ENCODE measurements at regions not wholly inside any gene's neighbourhood (a gene's known extent, or its start where the extent isn't known, plus 50 kb on each side); places are given as distances from the start of the nearest gene placed in this dataset.

- Histone ChIP-seq H3K27me3 (ENCODE audit: insufficient read depth, low read length) (no peaks in the 10 kb centered on the region), H3K4me1 (ENCODE audit: insufficient read depth, low read length) (peaks cover 9% of the 10 kb centered on the region), H3K36me3 (ENCODE audit: insufficient read depth, low read length) (no peaks in the 10 kb centered on the region), H3K9me3 (ENCODE audit: low read length) (no peaks in the 10 kb centered on the region), H2AFZ (ENCODE audit: low read depth, low read length) (no peak overlapping the region), H3K4me3 (ENCODE audit: low read length) (no peak overlapping the region)
Measured at GRCh38 chr12:58500399-58500798, 419.9 kb downstream of the LRIG3 start.

- H3K4me3 ChIP-seq (ENCODE audit: low read length) = peak overlapping the region; percentile 32
- peaks cover 9% of the 10 kb centered on the region for H3K4me1 ChIP-seq (ENCODE audit: insufficient read depth, low read length)
- no peaks in the 10 kb centered on the region for H3K36me3 ChIP-seq (ENCODE audit: insufficient read depth, low read length)
- H2AFZ ChIP-seq (ENCODE audit: low read depth, low read length) = peak overlapping the region; percentile 80
- H3K9me3 ChIP-seq (ENCODE audit: low read length) = no peaks in the 10 kb centered on the region
- H3K27me3 ChIP-seq (ENCODE audit: insufficient read depth, low read length) = no peaks in the 10 kb centered on the region
Measured at GRCh38 chr12:58502226-58502625, 418.1 kb downstream of the LRIG3 start.

- peak overlapping the region; percentile 80 for H2AFZ ChIP-seq (ENCODE audit: low read depth, low read length)
- H3K4me3 ChIP-seq (ENCODE audit: low read length) = peak overlapping the region; percentile 32
- no peaks in the 10 kb centered on the region for H3K27me3 ChIP-seq (ENCODE audit: insufficient read depth, low read length)
- H3K9me3 ChIP-seq (ENCODE audit: low read length) = no peaks in the 10 kb centered on the region
- peaks cover 9% of the 10 kb centered on the region for H3K4me1 ChIP-seq (ENCODE audit: insufficient read depth, low read length)
- H3K36me3 ChIP-seq (ENCODE audit: insufficient read depth, low read length) = no peaks in the 10 kb centered on the region
Measured at GRCh38 chr12:58502841-58503240, 417.5 kb downstream of the LRIG3 start.

- no peaks in the 10 kb centered on the region for H3K36me3 ChIP-seq (ENCODE audit: insufficient read depth, low read length)
- no peak overlapping the region for H2AFZ ChIP-seq (ENCODE audit: low read depth, low read length)
- H3K4me3 ChIP-seq (ENCODE audit: low read length) = no peak overlapping the region
- H3K9me3 ChIP-seq (ENCODE audit: low read length) = no peaks in the 10 kb centered on the region
- peaks cover 9% of the 10 kb centered on the region for H3K4me1 ChIP-seq (ENCODE audit: insufficient read depth, low read length)
- no peaks in the 10 kb centered on the region for H3K27me3 ChIP-seq (ENCODE audit: insufficient read depth, low read length)
Measured at GRCh38 chr12:58503731-58504130, 416.6 kb downstream of the LRIG3 start.

- Histone ChIP-seq H3K4me3 (ENCODE audit: low read length) (no peak overlapping the region), H3K27me3 (ENCODE audit: insufficient read depth, low read length) (no peaks in the 10 kb centered on the region), H3K36me3 (ENCODE audit: insufficient read depth, low read length) (no peaks in the 10 kb centered on the region), H3K9me3 (ENCODE audit: low read length) (no peaks in the 10 kb centered on the region), H2AFZ (ENCODE audit: low read depth, low read length) (no peak overlapping the region), H3K4me1 (ENCODE audit: insufficient read depth, low read length) (peaks cover 9% of the 10 kb centered on the region)
Measured at GRCh38 chr12:58504143-58504938, 416.0 kb downstream of the LRIG3 start.

- Histone ChIP-seq H3K36me3 (ENCODE audit: insufficient read depth, low read length) (no peaks in the 10 kb centered on the region), H2AFZ (ENCODE audit: low read depth, low read length) (peak overlapping the region; percentile 16)
Measured at GRCh38 chr12:58509116-58509885, 411.0 kb downstream of the LRIG3 start.

GRCh38 chr12:58513301-58513834 lies 406.9 kb downstream of the LRIG3 start:
- Histone ChIP-seq H3K9me3 (ENCODE audit: low read length) (no peaks in the 10 kb centered on the region), H3K4me3 (ENCODE audit: low read length) (no peak overlapping the region), H2AFZ (ENCODE audit: low read depth, low read length) (peak overlapping the region; percentile 16), H3K27me3 (ENCODE audit: insufficient read depth, low read length) (no peaks in the 10 kb centered on the region), H3K4me1 (ENCODE audit: insufficient read depth, low read length) (peaks cover 22% of the 10 kb centered on the region), H3K36me3 (ENCODE audit: insufficient read depth, low read length) (no peaks in the 10 kb centered on the region)

More at GRCh38 chr12:58509116-58509885, 411.0 kb downstream of the LRIG3 start:
- Histone ChIP-seq H3K4me1 (ENCODE audit: insufficient read depth, low read length) (peaks cover 19% of the 10 kb centered on the region), H3K27me3 (ENCODE audit: insufficient read depth, low read length) (no peaks in the 10 kb centered on the region), H3K4me3 (ENCODE audit: low read length) (no peak overlapping the region), H3K9me3 (ENCODE audit: low read length) (no peaks in the 10 kb centered on the region)

GRCh38 chr12:58513852-58514251 lies 406.5 kb downstream of the LRIG3 start:
- Histone ChIP-seq H2AFZ (ENCODE audit: low read depth, low read length) (peak overlapping the region; percentile 16), H3K4me1 (ENCODE audit: insufficient read depth, low read length) (peaks cover 22% of the 10 kb centered on the region)

GRCh38 chr12:58519839-58520238 lies 400.5 kb downstream of the LRIG3 start:
- Histone ChIP-seq H3K27me3 (ENCODE audit: insufficient read depth, low read length) (no peaks in the 10 kb centered on the region), H3K4me3 (ENCODE audit: low read length) (no peak overlapping the region), H3K4me1 (ENCODE audit: insufficient read depth, low read length) (no peaks in the 10 kb centered on the region), H2AFZ (ENCODE audit: low read depth, low read length) (no peak overlapping the region), H3K36me3 (ENCODE audit: insufficient read depth, low read length) (no peaks in the 10 kb centered on the region), H3K9me3 (ENCODE audit: low read length) (no peaks in the 10 kb centered on the region)

More at GRCh38 chr12:58513852-58514251, 406.5 kb downstream of the LRIG3 start:
- Histone ChIP-seq H3K9me3 (ENCODE audit: low read length) (no peaks in the 10 kb centered on the region), H3K36me3 (ENCODE audit: insufficient read depth, low read length) (no peaks in the 10 kb centered on the region), H3K27me3 (ENCODE audit: insufficient read depth, low read length) (no peaks in the 10 kb centered on the region), H3K4me3 (ENCODE audit: low read length) (no peak overlapping the region)

- H3K27me3 ChIP-seq (ENCODE audit: insufficient read depth, low read length) = no peaks in the 10 kb centered on the region
- no peak overlapping the region for H3K4me3 ChIP-seq (ENCODE audit: low read length)
- no peaks in the 10 kb centered on the region for H3K36me3 ChIP-seq (ENCODE audit: insufficient read depth, low read length)
- H3K9me3 ChIP-seq (ENCODE audit: low read length) = no peaks in the 10 kb centered on the region
- H2AFZ ChIP-seq (ENCODE audit: low read depth, low read length) = no peak overlapping the region
- no peaks in the 10 kb centered on the region for H3K4me1 ChIP-seq (ENCODE audit: insufficient read depth, low read length)
Measured at GRCh38 chr12:58521152-58521551, 399.2 kb downstream of the LRIG3 start.

GRCh38 chr12:58521796-58522195 lies 398.5 kb downstream of the LRIG3 start:
- no peak overlapping the region for H2AFZ ChIP-seq (ENCODE audit: low read depth, low read length)

GRCh38 chr12:58523360-58523759 lies 396.9 kb downstream of the LRIG3 start:
- H3K4me3 ChIP-seq (ENCODE audit: low read length) = no peak overlapping the region
- H3K4me1 ChIP-seq (ENCODE audit: insufficient read depth, low read length) = no peaks in the 10 kb centered on the region
- H3K36me3 ChIP-seq (ENCODE audit: insufficient read depth, low read length) = no peaks in the 10 kb centered on the region
- no peaks in the 10 kb centered on the region for H3K27me3 ChIP-seq (ENCODE audit: insufficient read depth, low read length)
- no peaks in the 10 kb centered on the region for H3K9me3 ChIP-seq (ENCODE audit: low read length)
- H2AFZ ChIP-seq (ENCODE audit: low read depth, low read length) = no peak overlapping the region

More at GRCh38 chr12:58521796-58522195, 398.5 kb downstream of the LRIG3 start:
- no peak overlapping the region for H3K4me3 ChIP-seq (ENCODE audit: low read length)
- H3K9me3 ChIP-seq (ENCODE audit: low read length) = no peaks in the 10 kb centered on the region
- H3K4me1 ChIP-seq (ENCODE audit: insufficient read depth, low read length) = no peaks in the 10 kb centered on the region
- no peaks in the 10 kb centered on the region for H3K27me3 ChIP-seq (ENCODE audit: insufficient read depth, low read length)
- no peaks in the 10 kb centered on the region for H3K36me3 ChIP-seq (ENCODE audit: insufficient read depth, low read length)

GRCh38 chr12:58528271-58528670 lies 392.0 kb downstream of the LRIG3 start:
- Histone ChIP-seq H3K4me1 (ENCODE audit: insufficient read depth, low read length) (no peaks in the 10 kb centered on the region), H2AFZ (ENCODE audit: low read depth, low read length) (no peak overlapping the region), H3K4me3 (ENCODE audit: low read length) (no peak overlapping the region), H3K36me3 (ENCODE audit: insufficient read depth, low read length) (no peaks in the 10 kb centered on the region), H3K9me3 (ENCODE audit: low read length) (no peaks in the 10 kb centered on the region), H3K27me3 (ENCODE audit: insufficient read depth, low read length) (no peaks in the 10 kb centered on the region)

All from neuron (in vitro differentiated cells).